PFSK-1 (cell line): ENCODE measurements at regions not wholly inside any gene's neighbourhood (a gene's known extent, or its start where the extent isn't known, plus 50 kb on each side); places are given as distances from the start of the nearest gene placed in this dataset.

Source experiments
- FOXP2 ChIP-seq: optimal IDR thresholded peaks from 2 replicates; pipeline ENCODE3; 2011; ENCODE audit warnings: borderline replicate concordance, control low read depth, inconsistent platforms; ENCODE audit not compliant: insufficient read depth; ENCODE audit errors: extremely low read length, extremely low read depth
- POLR2AphosphoS5 ChIP-seq: IDR thresholded peaks from 2 replicates; pipeline ENCODE4 v1.6.1; 2012; ENCODE audit warnings: low read depth, mild to moderate bottlenecking, control low read depth, low read length, moderate library complexity
- REST ChIP-seq, 2 experiments: IDR thresholded peaks; 2 replicates each; pipeline versions ENCODE4 v1.6.1 to v1.8.0; 2011 to 2012; ENCODE audit warnings: low read depth in 2 of 2, low read length in 2 of 2, control low read depth in 1 of 2, inconsistent platforms in 1 of 2, mild to moderate bottlenecking in 1 of 2, moderate library complexity in 1 of 2; ENCODE audit not compliant: insufficient read depth in 1 of 2
- SIN3A ChIP-seq: IDR thresholded peaks from 2 replicates; pipeline ENCODE4 v1.6.1; 2012; ENCODE audit warnings: mild to moderate bottlenecking, low read length, moderate library complexity, borderline replicate concordance; ENCODE audit not compliant: insufficient read depth
- TAF1 ChIP-seq: IDR thresholded peaks from 2 replicates; pipeline ENCODE4 v1.6.1; 2012; ENCODE audit warnings: low read length, control low read depth, borderline replicate concordance; ENCODE audit not compliant: insufficient read depth

DNA sequence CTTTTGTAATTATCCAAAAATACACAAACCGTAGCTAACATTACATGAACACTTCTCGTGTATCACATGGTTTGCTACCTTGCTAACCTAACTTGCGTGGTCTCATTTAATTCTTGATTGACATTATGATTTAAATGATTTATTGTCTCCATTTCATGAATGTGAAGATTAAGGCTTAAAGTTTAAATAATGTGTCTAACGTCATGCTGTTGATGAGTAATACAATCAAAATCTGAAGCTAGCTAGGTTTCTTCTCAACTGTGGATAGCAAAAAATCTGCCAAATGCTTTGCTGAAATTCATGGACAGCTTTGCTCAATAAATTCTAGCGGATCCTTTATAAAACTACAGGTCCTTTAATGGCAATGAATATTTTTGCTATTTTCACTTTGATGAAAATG is 274.1 kb upstream of the MC4R start:
- no peak for TF ChIP-seq POLR2AphosphoS5
- TF ChIP-seq SIN3A, result no peak
- TF ChIP-seq REST (IDR thresholded peaks at IDR 0.05; ENCODE audit: insufficient read depth in 1 of 2, low read depth in 2 of 2, low read length in 2 of 2), result no peak
- TF ChIP-seq TAF1, result no peak
- TF ChIP-seq FOXP2, result no peak
